ENCODE measurements at regions not wholly inside any gene's neighbourhood (a gene's known extent, or its start where the extent isn't known, plus 50 kb on each side); places are given as distances from the start of the nearest gene placed in this dataset.

GRCh38 chr4:170750519-170750918 is 660.8 kb upstream of the AADAT start:
- Histone ChIP-seq H3K9ac (ENCODE audit: low read length) (no peak overlapping the region), H3K4me1 (ENCODE audit: control insufficient read depth in 2 of 2, insufficient read depth in 2 of 2, low read length in 2 of 2) (no peaks in the 10 kb centered on the region), H3K27ac (ENCODE audit: low read length in 2 of 2) (no peak overlapping the region), H3K27me3 (replicated peaks in 1 of 4; ENCODE audit: control extremely low read depth in 1 of 4, control insufficient read depth in 3 of 4, insufficient read depth in 4 of 4, low read length in 3 of 4) (no peaks in the 10 kb centered on the region), H3K36me3 (replicated peaks in 1 of 2; ENCODE audit: control extremely low read depth in 1 of 2, control insufficient read depth in 1 of 2, extremely low read depth in 1 of 2, insufficient read depth in 2 of 2, low read length in 1 of 2) (no peaks in the 10 kb centered on the region), H3K4me2 (replicated peaks; ENCODE audit: low read depth, low read length, poor library complexity, severe bottlenecking) (no peak overlapping the region), H3K79me2 (ENCODE audit: control insufficient read depth, insufficient read depth, low read length) (no peaks in the 10 kb centered on the region), H2AFZ (ENCODE audit: insufficient read depth, low read depth, low read length, poor library complexity, severe bottlenecking) (no peak overlapping the region), H3K4me3 (ENCODE audit: control extremely low read depth in 1 of 5, extremely low read depth in 1 of 5, insufficient read depth in 1 of 5, low read depth in 2 of 5, low read length in 4 of 5) (no peak overlapping the region), H3K9me3 (ENCODE audit: control extremely low read depth in 1 of 3, control insufficient read depth in 2 of 3, insufficient read depth in 1 of 3, low read length in 2 of 3) (peaks cover 0 to 11% (median 0%) of the 10 kb centered on the region in 3 donors), H4K20me1 (ENCODE audit: control insufficient read depth, insufficient read depth, low read length, poor library complexity, severe bottlenecking) (no peaks in the 10 kb centered on the region)
- Mint-ChIP-seq H3K9me3 (ENCODE audit: insufficient read depth) (peaks cover 4% of the 10 kb centered on the region), H3K4me1 (no peaks in the 10 kb centered on the region), H3K27ac (no peak overlapping the region), H3K4me3 (no peak overlapping the region), H3K27me3 (no peaks in the 10 kb centered on the region)
- 94% methylated on average over 2 of the region's 5 CpGs for WGBS (ENCODE audit: insufficient coverage)
- TF ChIP-seq CTCF (IDR thresholded peaks at IDR 0.05), result no peak
- no peak for TF ChIP-seq EZH2 (IDR thresholded peaks at IDR 0.05; ENCODE audit: borderline replicate concordance, insufficient read depth, low read depth, low read length, poor library complexity, severe bottlenecking)
- ChIA-PET POLR2A (no interaction called here), CTCF (no interaction called here)
- intact Hi-C loops (cut with micrococcal nuclease), result no loop called here
- ATAC-seq (ENCODE audit: low read depth), result no peak
- no peak for DNase-seq

- Mint-ChIP-seq H3K4me1 (no peaks in the 10 kb centered on the region), H3K27ac (no peak overlapping the region), H3K9me3 (ENCODE audit: insufficient read depth) (peaks cover 4% of the 10 kb centered on the region), H3K4me3 (no peak overlapping the region), H3K27me3 (no peaks in the 10 kb centered on the region)
- TF ChIP-seq EZH2 (IDR thresholded peaks at IDR 0.05; ENCODE audit: borderline replicate concordance, insufficient read depth, low read depth, low read length, poor library complexity, severe bottlenecking) (no peak), CTCF (IDR thresholded peaks at IDR 0.05) (no peak)
- no peak for DNase-seq
- no peak for ATAC-seq (ENCODE audit: low read depth)
- Histone ChIP-seq H4K20me1 (ENCODE audit: control insufficient read depth, insufficient read depth, low read length, poor library complexity, severe bottlenecking) (no peaks in the 10 kb centered on the region), H3K4me1 (ENCODE audit: control insufficient read depth in 2 of 2, insufficient read depth in 2 of 2, low read length in 2 of 2) (no peaks in the 10 kb centered on the region), H2AFZ (ENCODE audit: insufficient read depth, low read depth, low read length, poor library complexity, severe bottlenecking) (no peak overlapping the region), H3K4me3 (ENCODE audit: control extremely low read depth in 1 of 5, extremely low read depth in 1 of 5, insufficient read depth in 1 of 5, low read depth in 2 of 5, low read length in 4 of 5) (no peak overlapping the region), H3K27me3 (replicated peaks in 1 of 4; ENCODE audit: control extremely low read depth in 1 of 4, control insufficient read depth in 3 of 4, insufficient read depth in 4 of 4, low read length in 3 of 4) (no peaks in the 10 kb centered on the region), H3K9ac (ENCODE audit: low read length) (no peak overlapping the region), H3K27ac (ENCODE audit: low read length in 2 of 2) (no peak overlapping the region), H3K4me2 (replicated peaks; ENCODE audit: low read depth, low read length, poor library complexity, severe bottlenecking) (no peak overlapping the region), H3K9me3 (ENCODE audit: control extremely low read depth in 1 of 3, control insufficient read depth in 2 of 3, insufficient read depth in 1 of 3, low read length in 2 of 3) (peaks cover 0 to 4% (median 0%) of the 10 kb centered on the region in 3 donors), H3K79me2 (ENCODE audit: control insufficient read depth, insufficient read depth, low read length) (no peaks in the 10 kb centered on the region), H3K36me3 (replicated peaks in 1 of 2; ENCODE audit: control extremely low read depth in 1 of 2, control insufficient read depth in 1 of 2, extremely low read depth in 1 of 2, insufficient read depth in 2 of 2, low read length in 1 of 2) (no peaks in the 10 kb centered on the region)
- intact Hi-C loops (cut with micrococcal nuclease), result no loop called here
- POLR2A ChIA-PET, result no interaction called here
- 63% methylated on average over 1 of the region's 2 CpGs for WGBS (ENCODE audit: insufficient coverage)
- CTCF ChIA-PET, result no interaction called here
These were observed 659.2 kb upstream of the AADAT start for GRCh38 chr4:170748975-170749374.
